H1 (cell line): ENCODE measurements at regions not wholly inside any gene's neighbourhood (a gene's known extent, or its start where the extent isn't known, plus 50 kb on each side); places are given as distances from the start of the nearest gene placed in this dataset.

Experiments used
- ASH2L ChIP-seq: fragments of 200-600, 300-600 bp; sonication (generic); IDR thresholded peaks from one replicate; pipeline ENCODE4 v1.7.1; 2017; ENCODE audit warnings: low read length
- CBX5 ChIP-seq: fragments of 300-800, 300-1000 bp; sonication (generic); IDR thresholded peaks from 2 replicates; pipeline ENCODE4 v1.7.1; 2016; ENCODE audit warnings: antibody characterized with exemption, low read length, low read depth
- HDAC2 ChIP-seq, 2 experiments: fragments of 300-600 bp in 1 of 2; sonication (generic) in 1 of 2; IDR thresholded peaks; 2 replicates each; pipeline ENCODE4 v1.6.1; 2011 to 2012; ENCODE audit warnings: low read depth in 2 of 2, low read length in 2 of 2, mild to moderate bottlenecking in 2 of 2, moderate library complexity in 2 of 2, borderline replicate concordance in 1 of 2, inconsistent platforms in 1 of 2
- SIRT6 ChIP-seq: IDR thresholded peaks from one replicate; pipeline ENCODE4 v1.7.1; 2012; ENCODE audit warnings: low read length, inconsistent platforms

- TF ChIP-seq HDAC2 (IDR thresholded peaks at IDR 0.05; ENCODE audit: borderline replicate concordance in 1 of 2, low read depth in 2 of 2, low read length in 2 of 2) (no peak), CBX5 (no peak), ASH2L (no peak), SIRT6 (no peak)
Measured at GRCh38 chr20:50387996-50388332, 122.2 kb upstream of the PTPN1 start (continued).
